H9 (cell line): ENCODE measurements at regions not wholly inside any gene's neighbourhood (a gene's known extent, or its start where the extent isn't known, plus 50 kb on each side); places are given as distances from the start of the nearest gene placed in this dataset.

Experiments
- DNase-seq: peaks from one replicate; pipeline ENCODE4 v3.0.0-alpha.2; 2017
- H2AFZ ChIP-seq: one replicate; pipeline ENCODE4 v1.6.1; 2013; ENCODE audit warnings: mild to moderate bottlenecking, low read length, control low read depth, moderate library complexity
- H2AK5ac ChIP-seq: 2 replicates; pipeline ENCODE4 v1.6.1; 2013; ENCODE audit warnings: low read length, control low read depth, mixed read lengths; ENCODE audit not compliant: insufficient read length
- H2BK120ac ChIP-seq: one replicate; pipeline ENCODE4 v1.6.1; 2013; ENCODE audit warnings: low read depth, mild to moderate bottlenecking, low read length, control low read depth, inconsistent platforms; ENCODE audit not compliant: poor library complexity, severe bottlenecking
- H2BK12ac ChIP-seq: 2 replicates; pipeline ENCODE4 v1.6.1; 2013; ENCODE audit warnings: low read length, control low read depth, mixed read lengths, low read depth; ENCODE audit not compliant: insufficient read length
- H2BK15ac ChIP-seq: 2 replicates; pipeline ENCODE4 v1.6.1; 2013; ENCODE audit warnings: low read depth, low read length, control low read depth
- H2BK20ac ChIP-seq: one replicate; pipeline ENCODE4 v1.6.1; 2013; ENCODE audit warnings: low read depth, mild to moderate bottlenecking, low read length, control low read depth, inconsistent platforms; ENCODE audit not compliant: poor library complexity, severe bottlenecking
- H2BK5ac ChIP-seq: 2 replicates; pipeline ENCODE4 v1.6.1; 2013; ENCODE audit warnings: low read length, control low read depth, mixed read lengths; ENCODE audit not compliant: insufficient read length
- H3K14ac ChIP-seq: 2 replicates; pipeline ENCODE4 v1.6.1; 2013; ENCODE audit warnings: low read length, control low read depth; ENCODE audit not compliant: insufficient read depth
- H3K18ac ChIP-seq: 2 replicates; pipeline ENCODE4 v1.6.1; 2013; ENCODE audit warnings: low read depth, mild to moderate bottlenecking, mixed read lengths, low read length, control low read depth; ENCODE audit not compliant: insufficient read length
- H3K23ac ChIP-seq: 2 replicates; pipeline ENCODE4 v1.6.1; 2013; ENCODE audit warnings: low read length, control low read depth, mixed read lengths, low read depth; ENCODE audit not compliant: insufficient read length
- H3K23me2 ChIP-seq: 2 replicates; pipeline ENCODE4 v1.6.1; 2013; ENCODE audit warnings: low read depth, mild to moderate bottlenecking, mixed read lengths, low read length, control low read depth; ENCODE audit not compliant: insufficient read length, poor library complexity, severe bottlenecking
- H3K27ac ChIP-seq: 2 replicates; pipeline ENCODE4 v1.5.1; 2013; ENCODE audit warnings: low read length, control low read depth, mixed read lengths, low read depth; ENCODE audit not compliant: insufficient read length
- H3K27me3 ChIP-seq: 2 replicates; pipeline ENCODE4 v1.6.1; 2013; ENCODE audit warnings: low read length, control low read depth, inconsistent platforms; ENCODE audit not compliant: insufficient read depth
- H3K4ac ChIP-seq: 2 replicates; pipeline ENCODE4 v1.6.1; 2013; ENCODE audit warnings: low read depth, mild to moderate bottlenecking, control low read depth, inconsistent platforms, low read length, moderate library complexity
- H3K4me1 ChIP-seq: 2 replicates; pipeline ENCODE4 v1.6.1; 2013; ENCODE audit warnings: low read length, control low read depth, inconsistent platforms; ENCODE audit not compliant: insufficient read depth
- H3K4me2 ChIP-seq: 2 replicates; pipeline ENCODE4 v1.6.1; 2013; ENCODE audit warnings: low read length, control low read depth, mixed read lengths; ENCODE audit not compliant: insufficient read length, insufficient read depth
- H3K56ac ChIP-seq: 2 replicates; pipeline ENCODE4 v1.6.1; 2013; ENCODE audit warnings: low read depth, mild to moderate bottlenecking, mixed read lengths, low read length, control low read depth; ENCODE audit not compliant: insufficient read length
- H3K79me1 ChIP-seq: 2 replicates; pipeline ENCODE4 v1.6.1; 2013; ENCODE audit warnings: low read depth, mild to moderate bottlenecking, moderate library complexity, low read length, control low read depth, inconsistent platforms; ENCODE audit not compliant: insufficient read depth, poor library complexity, severe bottlenecking
- H3K79me2 ChIP-seq: 2 replicates; pipeline ENCODE4 v1.6.1; 2013; ENCODE audit warnings: low read length, control low read depth, inconsistent platforms; ENCODE audit not compliant: insufficient read depth
- H3K9ac ChIP-seq: 2 replicates; pipeline ENCODE4 v1.6.1; 2013; ENCODE audit warnings: low read length, control low read depth, mixed read lengths; ENCODE audit not compliant: insufficient read length; ENCODE audit errors: extremely low read depth
- H3K9me3 ChIP-seq: one replicate; pipeline ENCODE4 v1.6.1; 2013; ENCODE audit warnings: low read depth, low read length, inconsistent platforms; ENCODE audit not compliant: control insufficient read depth
- H3T11ph ChIP-seq: one replicate; pipeline ENCODE4 v1.6.1; 2013; ENCODE audit warnings: mild to moderate bottlenecking, low read length, control low read depth, inconsistent platforms
- H4K20me1 ChIP-seq: one replicate; pipeline ENCODE4 v1.6.1; 2013; ENCODE audit not compliant: control insufficient read depth, insufficient read length, insufficient read depth
- H4K5ac ChIP-seq: 2 replicates; pipeline ENCODE4 v1.6.1; 2013; ENCODE audit warnings: low read depth, mild to moderate bottlenecking, mixed read lengths, low read length, control low read depth; ENCODE audit not compliant: insufficient read length
- H4K8ac ChIP-seq: replicated peaks from 2 replicates; pipeline ENCODE4 v1.6.1; 2013; ENCODE audit warnings: low read length, control low read depth, mixed read lengths, low read depth; ENCODE audit not compliant: insufficient read length
- H4K91ac ChIP-seq: 2 replicates; pipeline ENCODE4 v1.6.1; 2013; ENCODE audit warnings: low read depth, mild to moderate bottlenecking, moderate library complexity, mixed read lengths, low read length, control low read depth; ENCODE audit not compliant: insufficient read length
- H3K27ac Mint-ChIP-seq, 3 experiments: 2 replicates in 2 of 3; 3 replicates in 1 of 3; pipeline ENCODE4 v1.8.0; 2020 to 2021; ENCODE audit warnings: mixed read lengths in 3 of 3, mild to moderate bottlenecking in 1 of 3, moderate library complexity in 1 of 3
- H3K27me3 Mint-ChIP-seq: 2 replicates; pipeline ENCODE4 v1.8.0; 2021; ENCODE audit warnings: low read depth, mild to moderate bottlenecking, moderate library complexity, mixed read lengths
- H3K36me3 Mint-ChIP-seq, 3 experiments: 2 replicates in 2 of 3; 3 replicates in 1 of 3; pipeline ENCODE4 v1.8.0; 2020 to 2021; ENCODE audit warnings: low read depth in 3 of 3, mixed read lengths in 3 of 3; ENCODE audit not compliant: insufficient read depth in 1 of 3
- H3K4me1 Mint-ChIP-seq, 2 experiments: 2 replicates each; pipeline ENCODE4 v1.8.0; 2020; ENCODE audit warnings: mixed read lengths in 2 of 2
- H3K4me3 Mint-ChIP-seq, 2 experiments: 2 replicates in 1 of 2; 3 replicates in 1 of 2; pipeline ENCODE4 v1.8.0; 2020 to 2021; ENCODE audit warnings: mild to moderate bottlenecking in 2 of 2, mixed read lengths in 2 of 2, moderate library complexity in 1 of 2
- H3K9me3 Mint-ChIP-seq, 2 experiments: 2 replicates in 1 of 2; 3 replicates in 1 of 2; pipeline ENCODE4 v1.8.0; 2020; ENCODE audit warnings: mild to moderate bottlenecking in 2 of 2, mixed read lengths in 2 of 2, moderate library complexity in 1 of 2
- CTCF ChIP-seq: fragments of 200-600 bp; sonication (generic); conservative IDR thresholded peaks from 3 replicates; pipeline ENCODE4 v1.8.0; 2021; ENCODE audit warnings: antibody characterized with exemption, mild to moderate bottlenecking
- WGBS: extraction: QIAGEN DNeasy Blood & Tissue Kit; methylation state at CpG from one replicate; pipeline ENCODE4 v1.1.7; 2013; ENCODE audit warnings: missing lambda C conversion rate, low lambda C conversion rate, mixed read lengths; ENCODE audit not compliant: insufficient read length; ENCODE audit errors: extremely low coverage; 5-methylcytosine and 5-hydroxymethylcytosine counted together

- Mint-ChIP-seq H3K9me3 (peaks cover 15 to 20% of the 10 kb centered on the region in 2 experiments), H3K27ac (peak overlapping the region in 2 of 3 experiments; percentile 16 to 19; a peak in 3 of 7 replicates), H3K36me3 (peaks cover 0 to 12% (median 6%) of the 10 kb centered on the region in 3 experiments; a peak in 2 of 7 replicates), H3K27me3 (peaks cover 7% of the 10 kb centered on the region), H3K4me3 (no peak overlapping the region), H3K4me1 (peaks cover 2% of the 10 kb centered on the region in 2 experiments; a peak in 1 of 4 replicates)
- H3K4ac ChIP-seq = no peak overlapping the region
- no peak overlapping the region for H2BK120ac ChIP-seq
- no peak overlapping the region for H4K8ac ChIP-seq
- H2AFZ ChIP-seq = no peak overlapping the region
- no peak for TF ChIP-seq CTCF
- H4K5ac ChIP-seq = no peak overlapping the region
- no peak overlapping the region for H3K4me2 ChIP-seq
- H3K9me3 ChIP-seq = no peaks in the 10 kb centered on the region
- H3K4me1 ChIP-seq = no peaks in the 10 kb centered on the region
- no peak overlapping the region for H2BK5ac ChIP-seq
- WGBS = no CpG with 5 or more reads among the region's 23 CpGs
- H2BK20ac ChIP-seq = no peak overlapping the region
- no peak overlapping the region for H2BK12ac ChIP-seq
- no peak overlapping the region for H2BK15ac ChIP-seq
- H2AK5ac ChIP-seq = no peak overlapping the region
- H3K27ac ChIP-seq = no peak overlapping the region
- H4K20me1 ChIP-seq = no peaks in the 10 kb centered on the region
- H3K23ac ChIP-seq = no peak overlapping the region
- no peaks in the 10 kb centered on the region for H3K27me3 ChIP-seq
- H3K18ac ChIP-seq = no peak overlapping the region
- no peaks in the 10 kb centered on the region for H3K79me2 ChIP-seq
- no peaks in the 10 kb centered on the region for H3K23me2 ChIP-seq
- no peak for DNase-seq
- H3K79me1 ChIP-seq = no peaks in the 10 kb centered on the region
- no peak overlapping the region for H4K91ac ChIP-seq
- no peak overlapping the region for H3K56ac ChIP-seq
- no peak overlapping the region for H3T11ph ChIP-seq
- H3K14ac ChIP-seq = no peak overlapping the region
- no peak overlapping the region for H3K9ac ChIP-seq
Observed at GRCh38 chr2:2663401-2664036, 332.4 kb upstream of the MYT1L start.
